ENCODE measurements at regions not wholly inside any gene's neighbourhood (a gene's known extent, or its start where the extent isn't known, plus 50 kb on each side); places are given as distances from the start of the nearest gene placed in this dataset.
A peak's percentile ranks its signal among the peaks of the same experiment; 100 is the strongest.

DNA sequence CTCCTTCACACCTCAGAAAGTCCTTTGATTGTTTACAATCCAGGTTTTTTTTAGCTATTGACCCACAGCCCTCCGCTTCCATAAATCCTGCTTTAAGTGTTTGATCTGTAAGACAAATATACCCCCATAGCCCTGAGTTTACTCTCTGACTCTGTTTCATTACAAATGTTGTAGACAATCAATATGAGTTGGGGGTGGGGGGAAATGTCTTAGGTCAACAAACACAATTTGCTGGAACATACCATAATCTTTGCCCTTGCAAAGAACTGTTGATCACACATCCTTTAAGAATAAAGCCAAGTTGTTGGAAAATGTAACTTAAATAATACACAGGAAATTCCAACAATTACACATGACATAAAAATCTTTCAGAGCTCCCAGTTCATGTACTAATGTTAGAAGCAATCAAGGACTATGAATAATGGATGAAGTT is 301.8 kb upstream of the SEMA6D start (continued):
- TF ChIP-seq GFI1 (CRISPR knock-in tag; IDR thresholded peaks at IDR 0.05; ENCODE audit: borderline replicate concordance) (0 out of 2 replicates have a peak, but pooled peaks have one; percentile 17), HOXA5 (CRISPR knock-in tag; IDR thresholded peaks at IDR 0.05) (no peak), FOXA3 (CRISPR knock-in tag; IDR thresholded peaks at IDR 0.05) (peak; percentile 73), ZNF292 (CRISPR knock-in tag; IDR thresholded peaks at IDR 0.05; ENCODE audit: borderline replicate concordance, low read depth) (no peak), ZFX (CRISPR knock-in tag; IDR thresholded peaks at IDR 0.05; ENCODE audit: low read depth) (no peak), TMF1 (CRISPR knock-in tag; IDR thresholded peaks at IDR 0.05; ENCODE audit: low read depth) (no peak), HNF4A (CRISPR knock-in tag; IDR thresholded peaks at IDR 0.05) (0 out of 2 replicates have a peak, but pooled peaks have one; percentile 5), BHLHE40 (IDR thresholded peaks at IDR 0.05; ENCODE audit: low read length) (no peak), ZMAT3 (CRISPR knock-in tag; conservative IDR thresholded peaks at IDR 0.05) (no peak), AKAP8 (CRISPR knock-in tag; IDR thresholded peaks at IDR 0.05) (no peak), ZNF75D (CRISPR knock-in tag; IDR thresholded peaks at IDR 0.05; ENCODE audit: borderline replicate concordance) (no peak)
- TF ChIP-seq, protein P1, sequence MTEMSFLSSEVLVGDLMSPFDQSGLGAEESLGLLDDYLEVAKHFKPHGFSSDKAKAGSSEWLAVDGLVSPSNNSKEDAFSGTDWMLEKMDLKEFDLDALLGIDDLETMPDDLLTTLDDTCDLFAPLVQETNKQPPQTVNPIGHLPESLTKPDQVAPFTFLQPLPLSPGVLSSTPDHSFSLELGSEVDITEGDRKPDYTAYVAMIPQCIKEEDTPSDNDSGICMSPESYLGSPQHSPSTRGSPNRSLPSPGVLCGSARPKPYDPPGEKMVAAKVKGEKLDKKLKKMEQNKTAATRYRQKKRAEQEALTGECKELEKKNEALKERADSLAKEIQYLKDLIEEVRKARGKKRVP (CRISPR knock-in tag; IDR thresholded peaks at IDR 0.05), result no peak
- TF ChIP-seq, protein P2, sequence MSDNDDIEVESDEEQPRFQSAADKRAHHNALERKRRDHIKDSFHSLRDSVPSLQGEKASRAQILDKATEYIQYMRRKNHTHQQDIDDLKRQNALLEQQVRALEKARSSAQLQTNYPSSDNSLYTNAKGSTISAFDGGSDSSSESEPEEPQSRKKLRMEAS (IDR thresholded peaks at IDR 0.05), result no peak
- TF ChIP-seq, protein P3, sequence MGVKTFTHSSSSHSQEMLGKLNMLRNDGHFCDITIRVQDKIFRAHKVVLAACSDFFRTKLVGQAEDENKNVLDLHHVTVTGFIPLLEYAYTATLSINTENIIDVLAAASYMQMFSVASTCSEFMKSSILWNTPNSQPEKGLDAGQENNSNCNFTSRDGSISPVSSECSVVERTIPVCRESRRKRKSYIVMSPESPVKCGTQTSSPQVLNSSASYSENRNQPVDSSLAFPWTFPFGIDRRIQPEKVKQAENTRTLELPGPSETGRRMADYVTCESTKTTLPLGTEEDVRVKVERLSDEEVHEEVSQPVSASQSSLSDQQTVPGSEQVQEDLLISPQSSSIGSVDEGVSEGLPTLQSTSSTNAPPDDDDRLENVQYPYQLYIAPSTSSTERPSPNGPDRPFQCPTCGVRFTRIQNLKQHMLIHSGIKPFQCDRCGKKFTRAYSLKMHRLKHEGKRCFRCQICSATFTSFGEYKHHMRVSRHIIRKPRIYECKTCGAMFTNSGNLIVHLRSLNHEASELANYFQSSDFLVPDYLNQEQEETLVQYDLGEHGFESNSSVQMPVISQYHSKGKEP (CRISPR knock-in tag; IDR thresholded peaks at IDR 0.05), result no peak
- TF ChIP-seq, protein P4, sequence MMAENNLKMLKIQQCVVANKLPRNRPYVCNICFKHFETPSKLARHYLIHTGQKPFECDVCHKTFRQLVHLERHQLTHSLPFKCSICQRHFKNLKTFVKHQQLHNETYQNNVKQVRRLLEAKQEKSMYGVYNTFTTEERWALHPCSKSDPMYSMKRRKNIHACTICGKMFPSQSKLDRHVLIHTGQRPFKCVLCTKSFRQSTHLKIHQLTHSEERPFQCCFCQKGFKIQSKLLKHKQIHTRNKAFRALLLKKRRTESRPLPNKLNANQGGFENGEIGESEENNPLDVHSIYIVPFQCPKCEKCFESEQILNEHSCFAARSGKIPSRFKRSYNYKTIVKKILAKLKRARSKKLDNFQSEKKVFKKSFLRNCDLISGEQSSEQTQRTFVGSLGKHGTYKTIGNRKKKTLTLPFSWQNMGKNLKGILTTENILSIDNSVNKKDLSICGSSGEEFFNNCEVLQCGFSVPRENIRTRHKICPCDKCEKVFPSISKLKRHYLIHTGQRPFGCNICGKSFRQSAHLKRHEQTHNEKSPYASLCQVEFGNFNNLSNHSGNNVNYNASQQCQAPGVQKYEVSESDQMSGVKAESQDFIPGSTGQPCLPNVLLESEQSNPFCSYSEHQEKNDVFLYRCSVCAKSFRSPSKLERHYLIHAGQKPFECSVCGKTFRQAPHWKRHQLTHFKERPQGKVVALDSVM (CRISPR knock-in tag; IDR thresholded peaks at IDR 0.05), result no peak
- TF ChIP-seq, protein P5, sequence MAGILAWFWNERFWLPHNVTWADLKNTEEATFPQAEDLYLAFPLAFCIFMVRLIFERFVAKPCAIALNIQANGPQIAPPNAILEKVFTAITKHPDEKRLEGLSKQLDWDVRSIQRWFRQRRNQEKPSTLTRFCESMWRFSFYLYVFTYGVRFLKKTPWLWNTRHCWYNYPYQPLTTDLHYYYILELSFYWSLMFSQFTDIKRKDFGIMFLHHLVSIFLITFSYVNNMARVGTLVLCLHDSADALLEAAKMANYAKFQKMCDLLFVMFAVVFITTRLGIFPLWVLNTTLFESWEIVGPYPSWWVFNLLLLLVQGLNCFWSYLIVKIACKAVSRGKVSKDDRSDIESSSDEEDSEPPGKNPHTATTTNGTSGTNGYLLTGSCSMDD (CRISPR knock-in tag; IDR thresholded peaks at IDR 0.05), result no peak
- TF ChIP-seq, protein P6, sequence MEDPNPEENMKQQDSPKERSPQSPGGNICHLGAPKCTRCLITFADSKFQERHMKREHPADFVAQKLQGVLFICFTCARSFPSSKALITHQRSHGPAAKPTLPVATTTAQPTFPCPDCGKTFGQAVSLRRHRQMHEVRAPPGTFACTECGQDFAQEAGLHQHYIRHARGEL (CRISPR knock-in tag; IDR thresholded peaks at IDR 0.05), result no peak
- TF ChIP-seq, protein P7, sequence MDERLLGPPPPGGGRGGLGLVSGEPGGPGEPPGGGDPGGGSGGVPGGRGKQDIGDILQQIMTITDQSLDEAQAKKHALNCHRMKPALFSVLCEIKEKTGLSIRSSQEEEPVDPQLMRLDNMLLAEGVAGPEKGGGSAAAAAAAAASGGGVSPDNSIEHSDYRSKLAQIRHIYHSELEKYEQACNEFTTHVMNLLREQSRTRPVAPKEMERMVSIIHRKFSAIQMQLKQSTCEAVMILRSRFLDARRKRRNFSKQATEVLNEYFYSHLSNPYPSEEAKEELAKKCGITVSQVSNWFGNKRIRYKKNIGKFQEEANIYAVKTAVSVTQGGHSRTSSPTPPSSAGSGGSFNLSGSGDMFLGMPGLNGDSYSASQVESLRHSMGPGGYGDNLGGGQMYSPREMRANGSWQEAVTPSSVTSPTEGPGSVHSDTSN (CRISPR knock-in tag; IDR thresholded peaks at IDR 0.05), result no peak
- TF ChIP-seq, protein P8, sequence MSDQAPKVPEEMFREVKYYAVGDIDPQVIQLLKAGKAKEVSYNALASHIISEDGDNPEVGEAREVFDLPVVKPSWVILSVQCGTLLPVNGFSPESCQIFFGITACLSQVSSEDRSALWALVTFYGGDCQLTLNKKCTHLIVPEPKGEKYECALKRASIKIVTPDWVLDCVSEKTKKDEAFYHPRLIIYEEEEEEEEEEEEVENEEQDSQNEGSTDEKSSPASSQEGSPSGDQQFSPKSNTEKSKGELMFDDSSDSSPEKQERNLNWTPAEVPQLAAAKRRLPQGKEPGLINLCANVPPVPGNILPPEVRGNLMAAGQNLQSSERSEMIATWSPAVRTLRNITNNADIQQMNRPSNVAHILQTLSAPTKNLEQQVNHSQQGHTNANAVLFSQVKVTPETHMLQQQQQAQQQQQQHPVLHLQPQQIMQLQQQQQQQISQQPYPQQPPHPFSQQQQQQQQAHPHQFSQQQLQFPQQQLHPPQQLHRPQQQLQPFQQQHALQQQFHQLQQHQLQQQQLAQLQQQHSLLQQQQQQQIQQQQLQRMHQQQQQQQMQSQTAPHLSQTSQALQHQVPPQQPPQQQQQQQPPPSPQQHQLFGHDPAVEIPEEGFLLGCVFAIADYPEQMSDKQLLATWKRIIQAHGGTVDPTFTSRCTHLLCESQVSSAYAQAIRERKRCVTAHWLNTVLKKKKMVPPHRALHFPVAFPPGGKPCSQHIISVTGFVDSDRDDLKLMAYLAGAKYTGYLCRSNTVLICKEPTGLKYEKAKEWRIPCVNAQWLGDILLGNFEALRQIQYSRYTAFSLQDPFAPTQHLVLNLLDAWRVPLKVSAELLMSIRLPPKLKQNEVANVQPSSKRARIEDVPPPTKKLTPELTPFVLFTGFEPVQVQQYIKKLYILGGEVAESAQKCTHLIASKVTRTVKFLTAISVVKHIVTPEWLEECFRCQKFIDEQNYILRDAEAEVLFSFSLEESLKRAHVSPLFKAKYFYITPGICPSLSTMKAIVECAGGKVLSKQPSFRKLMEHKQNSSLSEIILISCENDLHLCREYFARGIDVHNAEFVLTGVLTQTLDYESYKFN (CRISPR knock-in tag; conservative IDR thresholded peaks at IDR 0.05), result peak; percentile 76
